NT2/D1 (cell line): ENCODE measurements at regions not wholly inside any gene's neighbourhood (a gene's known extent, or its start where the extent isn't known, plus 50 kb on each side); places are given as distances from the start of the nearest gene placed in this dataset.

Experiments used
- DNase-seq: peaks from one replicate; pipeline ENCODE4 v3.0.0-alpha.2; 2011; ENCODE audit warnings: low read depth, low spot score
- H3K27me3 ChIP-seq: 2 replicates; pipeline ENCODE4 v1.6.0; 2011; ENCODE audit warnings: mild to moderate bottlenecking; ENCODE audit not compliant: insufficient read length, insufficient read depth
- H3K36me3 ChIP-seq: 2 replicates; pipeline ENCODE4 v1.6.1; 2011; ENCODE audit warnings: mild to moderate bottlenecking, low read length, mixed read lengths; ENCODE audit not compliant: insufficient read depth, insufficient read length
- H3K4me1 ChIP-seq: 2 replicates; pipeline ENCODE4 v1.5.1; 2011; ENCODE audit not compliant: insufficient read depth, insufficient read length
- H3K4me3 ChIP-seq: 2 replicates; pipeline ENCODE4 v1.5.1; 2011; ENCODE audit warnings: low read depth; ENCODE audit not compliant: insufficient read length
- H3K9ac ChIP-seq: 2 replicates; pipeline ENCODE4 v1.6.0; 2011; ENCODE audit warnings: low read depth; ENCODE audit not compliant: insufficient read length
- H3K9me3 ChIP-seq: 2 replicates; pipeline ENCODE4 v1.5.1; 2011; ENCODE audit warnings: mild to moderate bottlenecking, low read length; ENCODE audit not compliant: insufficient read depth
- SUZ12 ChIP-seq: IDR thresholded peaks from 2 replicates; pipeline ENCODE4 v1.6.1; 2011; ENCODE audit not compliant: insufficient read length, insufficient read depth; ENCODE audit errors: extremely low read depth
- YY1 ChIP-seq: IDR thresholded peaks from 2 replicates; pipeline ENCODE4 v1.6.1; 2011; ENCODE audit not compliant: insufficient read length, insufficient read depth
- ZNF274 ChIP-seq: IDR thresholded peaks from 2 replicates; pipeline ENCODE4 v1.6.1; 2011; ENCODE audit warnings: mild to moderate bottlenecking, low read depth, low read length

DNA sequence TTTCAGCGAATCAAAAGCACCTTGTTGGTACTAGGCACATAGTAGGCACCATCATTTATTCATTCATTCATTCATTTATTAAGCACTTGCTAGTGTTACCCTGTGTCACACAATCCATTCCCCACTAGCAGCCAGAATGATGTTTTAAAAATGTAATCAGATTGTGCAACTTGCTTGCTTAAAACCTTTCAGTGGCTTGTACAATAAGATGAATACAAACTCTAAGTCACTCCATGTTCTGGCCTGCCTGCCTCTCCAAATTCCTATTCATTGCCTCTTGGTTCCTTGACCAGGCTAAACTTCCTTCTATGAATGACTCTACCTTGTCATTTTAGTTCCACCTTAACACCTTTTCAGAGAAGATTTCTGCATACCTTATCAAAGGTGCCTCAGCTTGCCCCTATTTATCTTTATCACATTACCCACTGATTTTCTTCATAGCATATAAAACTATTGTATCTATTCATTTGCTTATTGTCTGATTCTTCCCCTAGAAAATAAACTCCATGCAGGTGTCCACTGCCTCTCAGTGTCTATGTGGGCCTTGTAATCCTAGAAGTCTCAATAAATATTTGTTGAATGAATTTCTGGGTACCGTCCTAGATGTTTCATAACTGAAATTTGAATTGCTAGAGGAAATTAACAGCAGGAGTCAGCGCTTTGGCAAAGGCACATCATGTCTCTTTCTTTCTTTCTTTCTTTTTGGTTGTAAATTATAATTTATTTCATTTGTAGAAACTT, 169.5 kb downstream of the TMEM26 start:
- H3K9me3 ChIP-seq: no peaks in the 10 kb centered on the region
- no peak for DNase-seq
- no peak overlapping the region for H3K9ac ChIP-seq
- H3K27me3 ChIP-seq: no peaks in the 10 kb centered on the region
- TF ChIP-seq YY1: no peak
- no peak for TF ChIP-seq ZNF274
- no peak for TF ChIP-seq SUZ12
- H3K4me1 ChIP-seq: no peaks in the 10 kb centered on the region
- no peaks in the 10 kb centered on the region for H3K36me3 ChIP-seq
- H3K4me3 ChIP-seq: no peak overlapping the region

DNA sequence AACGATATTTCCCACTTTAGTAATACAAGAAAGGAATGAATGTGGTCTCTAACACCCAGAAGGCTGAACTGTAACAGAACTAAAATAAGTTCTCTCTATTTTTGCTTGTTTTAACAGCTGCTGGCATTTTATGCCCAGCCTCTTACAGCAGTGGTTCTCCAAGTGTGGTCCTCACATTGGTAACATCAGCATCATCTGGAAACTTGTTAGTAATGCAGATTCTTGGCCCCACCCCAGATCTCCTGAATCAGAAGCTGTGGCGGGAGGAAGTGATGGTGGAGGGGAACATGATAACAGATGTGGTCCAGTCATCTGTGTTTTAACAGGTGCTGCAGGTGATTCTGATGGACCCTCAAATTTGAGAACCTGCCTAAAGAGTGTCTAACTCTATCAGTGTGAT, 170.1 kb downstream of the TMEM26 start:
- H3K27me3 ChIP-seq: no peaks in the 10 kb centered on the region
- H3K9ac ChIP-seq: no peak overlapping the region
- H3K36me3 ChIP-seq: no peaks in the 10 kb centered on the region
- H3K4me3 ChIP-seq: no peak overlapping the region
- TF ChIP-seq SUZ12: no peak
- no peak for TF ChIP-seq ZNF274
- TF ChIP-seq YY1: no peak
- no peaks in the 10 kb centered on the region for H3K4me1 ChIP-seq
- H3K9me3 ChIP-seq: no peaks in the 10 kb centered on the region
- DNase-seq: no peak

DNA sequence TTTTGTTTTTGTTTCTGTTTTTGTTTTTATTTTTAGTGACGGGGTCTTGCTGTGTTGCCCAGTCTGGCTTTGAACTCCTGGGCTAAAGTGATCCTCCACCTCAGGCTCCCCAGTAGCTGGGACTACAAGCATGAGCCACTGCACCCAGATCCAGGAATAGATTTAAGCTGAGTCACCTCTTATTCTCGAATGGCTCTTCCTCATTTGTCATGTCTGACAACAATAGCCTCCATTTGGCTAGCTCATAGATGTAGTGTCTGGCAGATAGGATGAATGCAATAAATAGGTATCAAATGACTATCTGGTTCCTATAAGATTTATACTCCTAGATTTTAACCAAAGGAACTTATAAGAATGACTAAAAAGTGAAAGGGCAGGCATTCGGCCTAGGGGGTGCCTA, 172.9 kb downstream of the TMEM26 start:
- DNase-seq: no peak
- Histone ChIP-seq H3K36me3 (no peaks in the 10 kb centered on the region), H3K27me3 (no peaks in the 10 kb centered on the region), H3K4me1 (no peaks in the 10 kb centered on the region), H3K9ac (no peak overlapping the region), H3K9me3 (no peaks in the 10 kb centered on the region), H3K4me3 (no peak overlapping the region)
- TF ChIP-seq ZNF274 (no peak), SUZ12 (no peak), YY1 (no peak)

DNA sequence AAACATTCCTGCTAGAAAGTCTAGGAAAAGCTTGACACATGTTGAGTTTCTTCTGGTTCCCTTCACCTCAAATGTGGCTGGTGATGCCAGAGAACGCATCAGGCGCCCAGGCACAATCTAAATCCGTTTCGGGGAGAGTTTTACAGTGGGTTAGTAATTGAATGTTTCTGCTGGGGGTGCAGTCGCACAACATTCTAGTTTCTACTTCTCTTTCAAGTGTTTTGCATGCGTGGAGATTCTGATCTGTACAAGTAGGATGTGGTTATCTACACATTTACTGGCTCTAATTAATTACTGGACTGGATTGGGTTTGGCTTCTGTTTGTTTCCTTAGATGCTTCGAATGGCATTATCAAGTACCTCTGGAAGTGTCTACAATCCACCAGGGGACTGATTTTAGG, 173.8 kb downstream of the TMEM26 start:
- no peak overlapping the region for H3K4me3 ChIP-seq
- no peaks in the 10 kb centered on the region for H3K36me3 ChIP-seq
- no peak for DNase-seq
- no peaks in the 10 kb centered on the region for H3K27me3 ChIP-seq
- H3K9me3 ChIP-seq: no peaks in the 10 kb centered on the region
- TF ChIP-seq YY1 (no peak), SUZ12 (no peak), ZNF274 (no peak)
- H3K9ac ChIP-seq: no peak overlapping the region
- no peaks in the 10 kb centered on the region for H3K4me1 ChIP-seq

DNA sequence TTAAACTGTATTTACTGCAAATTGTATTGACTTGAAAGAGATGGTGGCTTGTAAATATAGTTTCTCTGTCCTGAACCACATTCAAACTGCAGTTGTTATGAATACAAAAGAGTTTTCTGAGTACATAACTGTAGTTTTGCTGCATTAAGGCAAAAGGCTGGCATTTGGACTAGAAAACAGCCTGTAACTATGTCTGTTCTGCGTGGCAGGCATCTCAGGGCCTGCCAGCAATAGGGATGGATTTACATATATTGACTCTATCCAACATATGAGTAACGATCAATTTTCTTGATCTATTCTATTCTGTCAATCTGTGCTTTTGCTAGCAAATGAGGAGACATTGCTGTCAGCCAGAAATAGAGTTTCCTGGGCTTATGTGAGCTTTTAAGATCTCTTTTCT, 174.6 kb downstream of the TMEM26 start:
- no peaks in the 10 kb centered on the region for H3K36me3 ChIP-seq
- H3K9ac ChIP-seq: no peak overlapping the region
- no peaks in the 10 kb centered on the region for H3K27me3 ChIP-seq
- no peaks in the 10 kb centered on the region for H3K9me3 ChIP-seq
- TF ChIP-seq SUZ12 (no peak), ZNF274 (no peak), YY1 (no peak)
- no peak for DNase-seq
- H3K4me1 ChIP-seq: no peaks in the 10 kb centered on the region
- H3K4me3 ChIP-seq: no peak overlapping the region

DNA sequence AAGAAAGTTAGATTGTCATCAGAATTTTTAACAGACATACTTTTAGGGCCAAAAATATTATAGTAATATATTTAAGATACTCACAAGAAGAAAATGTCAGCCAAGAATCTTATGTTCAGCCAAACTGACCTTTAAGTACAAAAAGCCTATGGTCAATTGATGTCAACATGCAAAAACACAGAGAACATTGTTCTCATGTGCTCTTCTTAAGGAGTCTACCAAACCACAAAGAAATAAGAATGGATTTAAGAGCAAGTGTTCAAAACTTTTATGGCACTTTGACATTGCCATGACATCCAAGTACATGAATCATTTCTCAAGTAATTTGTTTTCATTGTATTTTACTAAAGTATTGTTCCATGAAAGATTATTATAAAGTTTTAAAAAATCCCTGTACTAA, 180.4 kb downstream of the TMEM26 start:
- no peaks in the 10 kb centered on the region for H3K27me3 ChIP-seq
- H3K36me3 ChIP-seq: no peaks in the 10 kb centered on the region
- no peak overlapping the region for H3K4me3 ChIP-seq
- no peak for DNase-seq
- no peak for TF ChIP-seq ZNF274
- no peak for TF ChIP-seq SUZ12
- TF ChIP-seq YY1: no peak
- H3K9ac ChIP-seq: no peak overlapping the region
- H3K4me1 ChIP-seq: no peaks in the 10 kb centered on the region
- no peaks in the 10 kb centered on the region for H3K9me3 ChIP-seq

DNA sequence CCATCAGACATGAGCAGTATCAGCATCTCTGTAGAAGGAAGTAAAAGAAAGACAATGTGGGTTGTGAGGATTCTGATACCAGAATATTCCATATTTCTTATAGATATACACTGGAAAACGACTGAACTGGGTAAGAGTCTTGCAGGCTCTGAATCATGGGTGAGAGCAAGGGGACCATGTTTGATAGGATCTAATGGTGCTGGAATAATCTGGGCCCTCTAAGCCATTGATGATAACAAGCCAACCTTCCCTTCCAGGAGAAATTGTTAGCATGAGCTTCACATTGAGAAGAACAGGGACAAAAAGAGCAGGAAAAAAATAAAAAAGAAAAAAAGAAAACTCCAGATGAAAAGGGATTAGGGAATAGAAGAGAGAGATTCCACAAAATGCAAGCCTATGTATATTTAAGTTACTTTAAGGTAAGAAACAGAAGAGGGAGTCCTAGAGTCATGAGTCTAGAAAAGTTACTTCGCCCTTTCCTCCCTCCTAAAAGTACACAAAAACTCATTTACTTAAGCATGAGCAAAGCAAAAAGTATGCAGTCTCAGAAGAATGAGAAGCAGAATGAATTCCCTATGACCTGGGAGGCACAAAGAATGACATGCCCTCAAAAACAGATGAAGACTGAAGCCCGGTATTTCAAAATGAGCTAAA, 181.9 kb downstream of the TMEM26 start:
- Histone ChIP-seq H3K36me3 (no peaks in the 10 kb centered on the region), H3K4me1 (no peaks in the 10 kb centered on the region), H3K27me3 (no peaks in the 10 kb centered on the region), H3K9ac (no peak overlapping the region), H3K9me3 (no peaks in the 10 kb centered on the region), H3K4me3 (no peak overlapping the region)
- DNase-seq: no peak
- no peak for TF ChIP-seq ZNF274
- no peak for TF ChIP-seq YY1
- TF ChIP-seq SUZ12: no peak
